ENCODE measurements at regions not wholly inside any gene's neighbourhood (a gene's known extent, or its start where the extent isn't known, plus 50 kb on each side); places are given as distances from the start of the nearest gene placed in this dataset.

GRCh38 chr5:31107091-31107518 lies 86.4 kb upstream of the CDH6 start:
- Histone ChIP-seq H3K4me1 (ENCODE audit: insufficient read depth, low read length) (no peaks in the 10 kb centered on the region), H3K4me3 (ENCODE audit: low read length) (no peak overlapping the region), H3K36me3 (ENCODE audit: insufficient read depth, low read length) (no peaks in the 10 kb centered on the region), H3K27me3 (ENCODE audit: control insufficient read depth in 1 of 2, insufficient read depth in 2 of 2, low read length in 2 of 2) (no peaks in the 10 kb centered on the region), H3K9me3 (ENCODE audit: control insufficient read depth in 1 of 2, insufficient read depth in 1 of 2, low read length in 2 of 2) (no peaks in the 10 kb centered on the region), H3K27ac (ENCODE audit: low read depth in 1 of 2, low read length in 2 of 2) (no peak overlapping the region)
- ChIA-PET CTCF (no interaction called here), POLR2A (no interaction called here)
- DNase-seq: no peak
- H3K4me1 Mint-ChIP-seq (ENCODE audit: low read depth): no peaks in the 10 kb centered on the region
- intact Hi-C loops (cut with DNase I, micrococcal nuclease): no loop called here
- no peak for ATAC-seq (ENCODE audit: poor library complexity)
- TF ChIP-seq CTCF (IDR thresholded peaks at IDR 0.05): no peak
- no peaks in the 10 kb centered on the region for H3K27me3 Mint-ChIP-seq
- H3K27ac Mint-ChIP-seq: no peak overlapping the region
- H3K36me3 Mint-ChIP-seq (ENCODE audit: low read depth): no peaks in the 10 kb centered on the region
- H3K9me3 Mint-ChIP-seq: peaks cover 3% of the 10 kb centered on the region
- no peak overlapping the region for H3K4me3 Mint-ChIP-seq

- H3K36me3 ChIP-seq (ENCODE audit: insufficient read depth, low read length): no peaks in the 10 kb centered on the region
- ATAC-seq (ENCODE audit: poor library complexity): no peak
- DNase-seq: no peak
- CTCF ChIA-PET: no interaction called here
- H3K9me3 Mint-ChIP-seq: peaks cover 3% of the 10 kb centered on the region
- H3K27ac ChIP-seq (ENCODE audit: low read depth in 1 of 2, low read length in 2 of 2): no peak overlapping the region
- no peak overlapping the region for H3K4me3 ChIP-seq (ENCODE audit: low read length)
- no peaks in the 10 kb centered on the region for H3K4me1 Mint-ChIP-seq (ENCODE audit: low read depth)
- no peak overlapping the region for H3K4me3 Mint-ChIP-seq
- H3K27me3 Mint-ChIP-seq: no peaks in the 10 kb centered on the region
- TF ChIP-seq CTCF (IDR thresholded peaks at IDR 0.05): no peak
- no peaks in the 10 kb centered on the region for H3K9me3 ChIP-seq (ENCODE audit: control insufficient read depth in 1 of 2, insufficient read depth in 1 of 2, low read length in 2 of 2)
- no peaks in the 10 kb centered on the region for H3K27me3 ChIP-seq (ENCODE audit: control insufficient read depth in 1 of 2, insufficient read depth in 2 of 2, low read length in 2 of 2)
- H3K36me3 Mint-ChIP-seq (ENCODE audit: low read depth): no peaks in the 10 kb centered on the region
- H3K4me1 ChIP-seq (ENCODE audit: insufficient read depth, low read length): no peaks in the 10 kb centered on the region
- intact Hi-C loops (cut with DNase I, micrococcal nuclease): no loop called here
- POLR2A ChIA-PET: no interaction called here
- no peak overlapping the region for H3K27ac Mint-ChIP-seq
These were observed 86.8 kb upstream of the CDH6 start for GRCh38 chr5:31106691-31107090.

GRCh38 chr5:31106278-31106677 lies 87.2 kb upstream of the CDH6 start:
- Mint-ChIP-seq H3K9me3 (peaks cover 3% of the 10 kb centered on the region), H3K4me1 (ENCODE audit: low read depth) (no peaks in the 10 kb centered on the region), H3K36me3 (ENCODE audit: low read depth) (no peaks in the 10 kb centered on the region), H3K27ac (no peak overlapping the region), H3K4me3 (no peak overlapping the region), H3K27me3 (no peaks in the 10 kb centered on the region)
- TF ChIP-seq CTCF (IDR thresholded peaks at IDR 0.05): no peak
- CTCF ChIA-PET: no interaction called here
- H3K27ac ChIP-seq (ENCODE audit: low read depth in 1 of 2, low read length in 2 of 2): no peak overlapping the region
- no peak for DNase-seq
- no peak overlapping the region for H3K4me3 ChIP-seq (ENCODE audit: low read length)
- intact Hi-C loops (cut with DNase I, micrococcal nuclease): no loop called here
- no peaks in the 10 kb centered on the region for H3K9me3 ChIP-seq (ENCODE audit: control insufficient read depth in 1 of 2, insufficient read depth in 1 of 2, low read length in 2 of 2)
- no peaks in the 10 kb centered on the region for H3K36me3 ChIP-seq (ENCODE audit: insufficient read depth, low read length)
- no peaks in the 10 kb centered on the region for H3K4me1 ChIP-seq (ENCODE audit: insufficient read depth, low read length)
- no peaks in the 10 kb centered on the region for H3K27me3 ChIP-seq (ENCODE audit: control insufficient read depth in 1 of 2, insufficient read depth in 2 of 2, low read length in 2 of 2)
- ATAC-seq (ENCODE audit: poor library complexity): no peak
- POLR2A ChIA-PET: no interaction called here

Measured in CD4-positive, alpha-beta T cell (primary cell).